ENCODE measurements at regions not wholly inside any gene's neighbourhood (a gene's known extent, or its start where the extent isn't known, plus 50 kb on each side); places are given as distances from the start of the nearest gene placed in this dataset.

GRCh38 chr4:1510931-1511330, 104.7 kb upstream of the NKX1-1 start:
- TF ChIP-seq NCOA4 (IDR thresholded peaks at IDR 0.05; ENCODE audit: partially characterized antibody) (no peak), BRF2 (IDR thresholded peaks at IDR 0.05; ENCODE audit: borderline replicate concordance, insufficient read depth, insufficient read length) (no peak), NFXL1 (CRISPR knock-in tag; IDR thresholded peaks at IDR 0.05) (no peak), ESRRA (IDR thresholded peaks at IDR 0.05; ENCODE audit: borderline replicate concordance, low read depth) (no peak), ZNF274 (IDR thresholded peaks at IDR 0.05; ENCODE audit: borderline replicate concordance, low read depth, low read length) (no peak), SRSF3 (IDR thresholded peaks at IDR 0.05; ENCODE audit: insufficient read depth, low read length) (no peak), ATF1 (CRISPR knock-in tag; IDR thresholded peaks at IDR 0.05) (no peak), ATF1 (tag; IDR thresholded peaks at IDR 0.05) (no peak), ZBTB43 (CRISPR knock-in tag; IDR thresholded peaks at IDR 0.05) (no peak), SRSF1 (IDR thresholded peaks at IDR 0.05; ENCODE audit: low read depth, low read length) (no peak), NRF1 (conservative IDR thresholded peaks at IDR 0.05 in 1 of 2, IDR thresholded peaks at IDR 0.05 in 1 of 2) (no peak), SNRNP70 (optimal IDR thresholded peaks at IDR 0.05; ENCODE audit: low read depth, low read length) (no peak)
- TF ChIP-seq, protein P1, sequence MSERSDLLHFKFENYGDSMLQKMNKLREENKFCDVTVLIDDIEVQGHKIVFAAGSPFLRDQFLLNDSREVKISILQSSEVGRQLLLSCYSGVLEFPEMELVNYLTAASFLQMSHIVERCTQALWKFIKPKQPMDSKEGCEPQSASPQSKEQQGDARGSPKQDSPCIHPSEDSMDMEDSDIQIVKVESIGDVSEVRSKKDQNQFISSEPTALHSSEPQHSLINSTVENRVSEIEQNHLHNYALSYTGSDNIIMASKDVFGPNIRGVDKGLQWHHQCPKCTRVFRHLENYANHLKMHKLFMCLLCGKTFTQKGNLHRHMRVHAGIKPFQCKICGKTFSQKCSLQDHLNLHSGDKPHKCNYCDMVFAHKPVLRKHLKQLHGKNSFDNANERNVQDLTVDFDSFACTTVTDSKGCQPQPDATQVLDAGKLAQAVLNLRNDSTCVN (CRISPR knock-in tag; IDR thresholded peaks at IDR 0.05), result no peak
- TF ChIP-seq, protein P2, sequence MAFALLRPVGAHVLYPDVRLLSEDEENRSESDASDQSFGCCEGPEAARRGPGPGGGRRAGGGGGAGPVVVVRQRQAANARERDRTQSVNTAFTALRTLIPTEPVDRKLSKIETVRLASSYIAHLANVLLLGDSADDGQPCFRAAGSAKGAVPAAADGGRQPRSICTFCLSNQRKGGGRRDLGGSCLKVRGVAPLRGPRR (CRISPR knock-in tag; IDR thresholded peaks at IDR 0.05), result no peak

Measured in K562 (cell line).